C1 segment of cervical spinal cord (tissue), 14 donors: ENCODE measurements at regions not wholly inside any gene's neighbourhood (a gene's known extent, or its start where the extent isn't known, plus 50 kb on each side); places are given as distances from the start of the nearest gene placed in this dataset.
"Not testable (repeated sequence)": the region's sequence is repeated elsewhere in the genome, so short reads cannot be mapped to it uniquely, and the experiment has no call there.

Experiments used
- DNase-seq, 14 donors: peaks; one replicate each; lab custom pipeline; 2025; lab: John Stamatoyannopoulos, UW

- DNase-seq: no peak
Observed at GRCh38 chr4:158122501-158122900, 50.3 kb downstream of the GASK1B start.

- no peak for DNase-seq
Observed at GRCh38 chr4:158121161-158121579, 51.7 kb downstream of the GASK1B start.

GRCh38 chr4:158120645-158121151 is 52.1 kb downstream of the GASK1B start:
- DNase-seq: not testable (repeated sequence)

- DNase-seq: no peak
Observed at GRCh38 chr4:158112611-158113010, 60.2 kb downstream of the GASK1B start.

GRCh38 chr4:158111241-158111640 is 61.6 kb downstream of the GASK1B start:
- DNase-seq: no peak

- DNase-seq: no peak
Observed at GRCh38 chr4:158102904-158103303, 69.9 kb downstream of the GASK1B start.

- no peak for DNase-seq
Observed at GRCh38 chr4:158099686-158100085, 73.1 kb downstream of the GASK1B start.

- no peak for DNase-seq
Observed at GRCh38 chr4:158098802-158099201, 74.0 kb downstream of the GASK1B start.

- DNase-seq: no peak
Observed at GRCh38 chr4:158094413-158095134, 78.3 kb downstream of the GASK1B start.

GRCh38 chr4:158090323-158090722 is 82.5 kb downstream of the GASK1B start:
- no peak for DNase-seq

GRCh38 chr4:158089897-158090296 is 82.9 kb downstream of the GASK1B start:
- DNase-seq: not testable (repeated sequence)

- DNase-seq: no peak
Observed at GRCh38 chr4:158080354-158080753, 92.5 kb downstream of the GASK1B start.

- no peak for DNase-seq
Observed at GRCh38 chr4:158079661-158080060, 93.2 kb downstream of the GASK1B start.

- no peak for DNase-seq
Observed at GRCh38 chr4:158077835-158078234, 95.0 kb downstream of the GASK1B start.

- no peak for DNase-seq
Observed at GRCh38 chr4:158074851-158075250, 98.0 kb downstream of the GASK1B start.

- DNase-seq: no peak
Observed at GRCh38 chr4:158071931-158072330, 100.9 kb downstream of the GASK1B start.

- no peak for DNase-seq
Observed at GRCh38 chr4:158068068-158068467, 104.8 kb downstream of the GASK1B start.

GRCh38 chr4:158067646-158068045 is 105.2 kb downstream of the GASK1B start:
- DNase-seq: no peak

GRCh38 chr4:158065603-158066002 is 107.2 kb downstream of the GASK1B start:
- DNase-seq: no peak

GRCh38 chr4:158065176-158065575 is 107.6 kb downstream of the GASK1B start:
- no peak for DNase-seq

GRCh38 chr4:158056689-158057245 is 116.1 kb downstream of the GASK1B start:
- no peak for DNase-seq

GRCh38 chr4:158055668-158056067 is 117.2 kb downstream of the GASK1B start:
- DNase-seq: no peak

- no peak for DNase-seq
Observed at GRCh38 chr4:158053801-158054200, 119.0 kb downstream of the GASK1B start.
